ENCODE measurements at regions not wholly inside any gene's neighbourhood (a gene's known extent, or its start where the extent isn't known, plus 50 kb on each side); places are given as distances from the start of the nearest gene placed in this dataset.
"Not testable (repeated sequence)": the region's sequence is repeated elsewhere in the genome, so short reads cannot be mapped to it uniquely, and the experiment has no call there.

DNA sequence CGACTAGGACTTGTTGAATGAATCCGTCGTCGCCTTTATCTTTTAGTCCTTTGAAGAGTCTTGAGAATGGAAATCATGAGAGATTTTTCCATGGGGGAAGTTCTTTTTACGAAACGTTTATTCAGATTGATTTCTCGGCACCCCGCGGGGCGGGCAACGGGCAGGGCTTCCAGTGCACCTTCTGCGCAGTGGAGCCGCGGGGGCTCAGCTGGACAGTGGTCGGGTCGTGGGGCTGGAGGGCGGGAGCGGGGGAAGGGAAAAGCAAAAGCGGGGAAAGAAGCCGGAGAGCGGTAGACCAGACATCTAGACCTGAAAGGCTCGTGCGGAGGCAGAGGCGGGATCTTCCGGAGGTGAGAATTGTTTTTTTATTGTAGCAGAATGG is 103.0 kb downstream of the NBPF11 start:
- DNase-seq, result peak; percentile 8

DNA sequence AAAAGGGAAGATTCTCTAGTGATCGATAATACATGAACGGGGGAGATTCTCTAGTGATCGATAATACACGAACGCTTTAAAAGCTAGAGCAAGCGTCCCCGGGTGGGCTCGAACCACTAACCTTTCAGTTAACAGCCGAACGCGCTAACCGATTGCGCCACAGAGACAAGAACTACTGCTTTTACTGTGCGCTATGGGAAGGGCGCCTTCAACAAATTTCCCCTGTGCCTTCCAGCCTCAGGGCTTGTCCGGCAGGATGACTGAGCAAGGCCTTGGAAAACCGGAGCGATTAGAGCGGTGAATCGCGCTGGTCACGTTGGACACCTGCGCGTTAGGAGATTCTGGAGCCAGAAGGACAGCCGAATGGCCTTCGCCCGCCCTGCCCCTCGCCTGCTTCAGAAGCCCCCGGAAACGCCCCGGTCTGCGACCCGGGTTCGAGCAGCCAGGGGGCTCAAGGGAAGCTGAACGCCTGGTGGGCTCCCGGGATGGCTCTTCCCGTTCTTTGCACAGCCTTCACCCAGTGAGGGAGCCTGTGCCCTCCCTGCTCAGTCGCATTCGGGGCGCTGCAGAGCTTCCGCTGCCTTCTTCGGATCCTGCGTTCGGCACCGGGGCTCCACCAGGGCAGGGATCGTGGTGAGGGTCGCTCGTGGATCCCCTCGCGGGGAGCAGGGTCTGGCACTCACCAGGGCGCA is 103.5 kb downstream of the NBPF11 start:
- peak; percentile 49 for DNase-seq

DNA sequence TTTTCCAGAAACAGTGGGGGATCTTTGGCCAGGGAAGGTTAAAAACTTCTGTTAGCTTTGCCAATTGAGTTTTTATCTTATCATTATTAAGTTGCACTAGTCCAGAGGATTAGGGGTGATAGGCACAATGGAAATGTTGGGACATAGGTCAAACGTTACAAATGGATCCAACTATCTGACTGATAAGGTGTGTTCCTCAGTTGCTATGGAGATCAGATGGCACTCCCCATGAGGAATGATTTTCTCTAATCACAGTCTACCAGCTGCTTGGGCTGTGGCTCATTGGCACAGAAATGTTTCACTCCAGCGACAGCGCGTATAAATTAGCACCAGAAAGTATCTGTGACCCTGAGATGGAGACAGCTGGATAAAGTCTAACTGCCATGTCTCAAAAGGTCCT is 106.2 kb downstream of the NBPF11 start:
- DNase-seq, result not testable (repeated sequence)

DNA sequence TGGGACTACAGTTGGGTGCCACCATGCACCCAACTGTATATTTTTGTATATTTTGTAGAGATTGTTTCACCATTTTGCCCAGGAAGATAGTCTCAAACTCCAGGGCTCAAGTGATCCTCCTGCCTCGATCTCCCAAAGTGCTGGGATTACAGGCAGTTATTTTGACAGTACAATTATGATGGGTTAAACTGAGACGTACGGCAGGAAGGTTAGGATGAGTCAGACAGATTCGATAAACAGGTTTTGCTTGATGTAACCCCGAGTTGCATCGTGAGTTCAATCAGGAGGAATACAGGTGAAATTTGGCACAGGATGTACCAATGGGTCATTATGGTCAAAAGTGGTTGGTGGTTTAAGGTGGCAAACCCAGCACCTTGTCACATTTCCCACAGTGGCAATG is 107.6 kb downstream of the NBPF11 start:
- DNase-seq, result peak; percentile 4

Measured in activated CD4-positive, alpha-beta T cell treated with anti-CD3 and anti-CD28 coated beads, Interleukin-2, amount 50 U/mL, for 16 hours (primary cell).